Epithelial cell of prostate (primary cell): ENCODE measurements at regions not wholly inside any gene's neighbourhood (a gene's known extent, or its start where the extent isn't known, plus 50 kb on each side); places are given as distances from the start of the nearest gene placed in this dataset.
"Not testable (repeated sequence)": the region's sequence is repeated elsewhere in the genome, so short reads cannot be mapped to it uniquely, and the experiment has no call there.

Source experiments
- DNase-seq: peaks from one replicate; pipeline ENCODE4 v3.0.0-alpha.2; 2011; ENCODE audit warnings: low read depth, low spot score
- H3K27ac ChIP-seq: fragments of 450-650 bp; 2 replicates; pipeline ENCODE4 v1.5.1; 2017; ENCODE audit warnings: mild to moderate bottlenecking

- no peak overlapping the region for H3K27ac ChIP-seq
- no peak for DNase-seq
These were observed 856.6 kb downstream of the METTL15 start for GRCh38 chr11:28964811-28965210.

- H3K27ac ChIP-seq = peak overlapping the region; percentile 56
- peak; percentile 16 for DNase-seq
These were observed 855.0 kb downstream of the METTL15 start for GRCh38 chr11:28963187-28963586.

DNA sequence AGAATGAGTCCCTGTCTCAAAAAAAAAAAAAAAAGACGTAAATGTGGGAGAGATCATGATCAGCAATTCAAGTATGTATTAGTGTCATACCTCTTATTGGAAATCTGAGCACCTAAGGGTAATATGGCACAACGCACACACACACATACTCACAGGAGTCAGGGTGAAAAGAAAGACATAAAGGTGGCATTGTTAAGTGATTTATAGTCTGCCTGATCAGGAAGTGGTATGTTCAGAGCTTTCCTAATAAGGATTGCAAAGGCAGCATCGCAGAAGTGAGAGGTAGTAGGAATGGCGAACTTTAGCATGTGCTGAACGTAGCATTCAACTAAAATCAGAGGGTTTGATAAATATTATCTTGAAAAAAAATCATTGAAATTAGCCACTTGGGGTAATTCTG, 854.3 kb downstream of the METTL15 start:
- peak; percentile 84 for DNase-seq
- H3K27ac ChIP-seq = peak overlapping the region; percentile 56

GRCh38 chr11:28961726-28962125, 853.5 kb downstream of the METTL15 start:
- no peak for DNase-seq
- H3K27ac ChIP-seq = no peak overlapping the region

DNA sequence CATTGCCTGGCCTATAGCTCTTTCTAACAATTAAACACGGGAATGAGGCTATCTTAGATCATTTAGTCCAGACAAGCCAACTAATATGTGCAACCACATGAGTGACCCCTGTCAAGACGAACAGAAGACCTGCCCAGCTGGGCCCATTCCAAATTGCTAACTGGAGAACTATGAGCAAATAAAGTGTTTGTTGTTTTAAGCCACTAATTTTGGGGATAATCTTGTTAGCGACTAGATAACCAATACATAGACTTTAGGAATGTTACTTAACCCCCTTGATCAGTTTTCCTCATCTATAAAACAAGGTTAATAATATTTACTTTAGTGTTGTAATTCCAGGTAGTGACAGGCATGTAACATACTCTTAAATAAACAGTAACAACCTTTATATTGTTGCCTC, 848.3 kb downstream of the METTL15 start:
- H3K27ac ChIP-seq = no peak overlapping the region
- DNase-seq = no peak

DNA sequence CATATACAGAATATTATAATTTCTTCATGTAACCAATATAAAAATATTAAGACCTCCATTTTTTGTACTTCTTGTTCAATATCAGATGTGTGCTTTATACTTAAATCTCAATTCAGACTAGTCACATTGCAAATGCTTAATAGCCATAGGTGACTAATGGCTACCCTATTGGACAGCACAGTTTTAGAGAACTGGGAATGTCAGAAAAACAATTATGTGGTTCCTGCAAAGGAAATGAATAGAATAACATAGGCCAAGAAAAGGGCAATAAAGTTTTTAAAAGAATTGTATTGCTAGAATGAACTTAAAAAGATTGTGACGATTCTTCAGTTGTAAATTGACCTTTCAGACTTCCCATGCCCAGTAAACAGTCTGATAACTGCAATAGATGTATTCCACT, 843.0 kb downstream of the METTL15 start:
- DNase-seq = no peak
- H3K27ac ChIP-seq = no peak overlapping the region

- DNase-seq = no peak
- no peak overlapping the region for H3K27ac ChIP-seq
These were observed 831.2 kb downstream of the METTL15 start for GRCh38 chr11:28939381-28939780.

- no peak for DNase-seq
- H3K27ac ChIP-seq = no peak overlapping the region
These were observed 829.9 kb downstream of the METTL15 start for GRCh38 chr11:28938091-28938490.

DNA sequence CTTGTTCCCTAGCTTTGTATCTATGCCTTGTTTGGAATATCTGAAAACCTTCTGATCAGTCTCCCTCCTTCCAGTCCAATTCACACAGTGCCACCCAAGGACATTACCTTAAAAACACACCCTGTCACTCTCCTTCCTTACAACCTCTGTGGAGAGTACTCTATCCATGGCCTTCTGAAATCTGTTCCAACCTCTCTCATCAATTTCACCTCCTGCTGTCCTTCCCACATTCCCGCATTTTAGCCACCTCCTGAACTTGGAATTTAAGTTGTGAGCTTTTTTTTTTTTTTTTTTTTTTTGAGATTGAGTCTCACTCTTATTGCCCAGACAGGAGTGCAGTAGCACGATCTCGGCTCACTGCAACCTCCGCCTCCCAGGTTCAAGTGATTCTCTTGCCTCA, 824.8 kb downstream of the METTL15 start:
- H3K27ac ChIP-seq = no peak overlapping the region
- no peak for DNase-seq

GRCh38 chr11:28924004-28924403, 815.8 kb downstream of the METTL15 start:
- H3K27ac ChIP-seq = no peak overlapping the region
- DNase-seq = no peak

DNA sequence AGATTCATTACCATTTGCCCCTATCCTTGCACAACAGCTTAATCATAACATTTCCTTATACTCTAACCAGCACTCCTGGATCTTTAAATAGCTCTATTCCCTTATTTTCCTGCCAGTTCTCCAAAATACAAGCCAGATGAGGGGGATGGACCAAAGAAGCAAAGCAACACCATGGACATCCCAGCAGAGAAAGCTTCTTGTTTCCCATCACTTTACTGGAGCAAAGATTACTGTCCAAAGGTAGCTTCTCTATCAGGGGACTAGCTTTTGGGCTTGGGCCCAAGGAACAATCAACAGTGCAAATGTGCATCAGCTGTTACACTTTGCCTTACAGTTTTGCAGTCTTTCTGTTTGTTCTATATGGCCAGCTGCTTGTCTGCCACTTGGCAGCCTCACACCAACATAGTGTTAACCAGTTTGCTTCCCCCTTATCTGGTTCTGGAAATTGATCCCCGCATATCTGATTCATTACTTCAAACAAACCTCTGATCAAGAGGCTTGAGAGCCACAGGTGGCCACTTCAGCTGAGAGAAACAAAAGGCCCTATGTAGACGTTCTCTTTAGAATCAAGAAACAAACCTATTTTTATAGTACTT, 814.3 kb downstream of the METTL15 start:
- DNase-seq = no peak
- H3K27ac ChIP-seq = no peak overlapping the region

DNA sequence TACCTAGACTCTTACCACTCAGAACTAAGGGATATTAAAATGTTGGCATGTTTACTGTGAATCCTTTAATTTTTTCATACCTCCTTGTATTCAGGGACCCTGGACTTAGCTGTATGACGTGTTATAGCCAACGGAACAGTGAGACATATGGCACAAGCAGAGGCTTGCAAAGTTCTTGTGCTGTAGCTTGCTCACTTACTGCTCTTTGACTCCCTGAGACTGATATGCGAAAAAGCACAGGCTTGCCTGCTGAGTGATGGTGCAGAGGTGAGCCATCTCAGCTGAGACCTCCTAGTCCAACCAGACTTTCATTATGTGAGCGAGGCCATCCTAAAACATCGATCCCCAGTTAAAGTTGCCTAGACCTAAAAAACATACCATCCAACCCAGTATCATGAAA, 811.0 kb downstream of the METTL15 start:
- DNase-seq = peak; percentile 78
- H3K27ac ChIP-seq = peak overlapping the region; percentile 60

GRCh38 chr11:28913883-28914282, 805.7 kb downstream of the METTL15 start:
- no peak overlapping the region for H3K27ac ChIP-seq
- DNase-seq = no peak

GRCh38 chr11:28911829-28912228, 803.6 kb downstream of the METTL15 start:
- no peak overlapping the region for H3K27ac ChIP-seq
- DNase-seq = no peak

- no peak for DNase-seq
These were observed 802.7 kb downstream of the METTL15 start for GRCh38 chr11:28910926-28911325.

GRCh38 chr11:28903716-28904115, 795.5 kb downstream of the METTL15 start:
- no peak for DNase-seq
- H3K27ac ChIP-seq = no peak overlapping the region

More at GRCh38 chr11:28910926-28911325, 802.7 kb downstream of the METTL15 start:
- H3K27ac ChIP-seq = no peak overlapping the region

GRCh38 chr11:28900427-28900826, 792.2 kb downstream of the METTL15 start:
- H3K27ac ChIP-seq = no peak overlapping the region
- DNase-seq = no peak

DNA sequence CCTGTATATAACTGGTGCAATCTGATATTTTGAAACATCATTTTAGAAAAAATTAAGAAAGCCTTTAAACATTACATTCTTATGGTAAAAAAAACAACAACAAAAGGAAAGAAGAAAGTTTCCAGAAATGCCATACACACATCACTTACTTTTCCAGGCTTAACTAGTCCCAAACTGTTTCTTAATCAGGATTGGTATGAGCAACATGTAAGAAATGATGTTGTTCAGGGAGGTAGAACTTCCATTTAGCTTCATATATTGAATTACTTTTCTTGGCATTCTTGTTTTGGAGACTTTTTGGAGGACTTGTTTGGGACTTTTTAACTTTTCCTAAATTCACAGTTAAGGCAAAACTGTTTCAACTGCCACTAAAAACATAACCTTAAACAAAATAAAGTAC, 791.5 kb downstream of the METTL15 start:
- H3K27ac ChIP-seq = no peak overlapping the region

GRCh38 chr11:28890601-28891040, 782.4 kb downstream of the METTL15 start:
- not testable (repeated sequence) for DNase-seq, H3K27ac ChIP-seq

More for the DNA sequence above, 791.5 kb downstream of the METTL15 start:
- DNase-seq = no peak

GRCh38 chr11:28887681-28888080, 779.5 kb downstream of the METTL15 start:
- no peak for DNase-seq
- no peak overlapping the region for H3K27ac ChIP-seq

- H3K27ac ChIP-seq = no peak overlapping the region
- no peak for DNase-seq
These were observed 771.7 kb downstream of the METTL15 start for GRCh38 chr11:28879869-28880268.

DNA sequence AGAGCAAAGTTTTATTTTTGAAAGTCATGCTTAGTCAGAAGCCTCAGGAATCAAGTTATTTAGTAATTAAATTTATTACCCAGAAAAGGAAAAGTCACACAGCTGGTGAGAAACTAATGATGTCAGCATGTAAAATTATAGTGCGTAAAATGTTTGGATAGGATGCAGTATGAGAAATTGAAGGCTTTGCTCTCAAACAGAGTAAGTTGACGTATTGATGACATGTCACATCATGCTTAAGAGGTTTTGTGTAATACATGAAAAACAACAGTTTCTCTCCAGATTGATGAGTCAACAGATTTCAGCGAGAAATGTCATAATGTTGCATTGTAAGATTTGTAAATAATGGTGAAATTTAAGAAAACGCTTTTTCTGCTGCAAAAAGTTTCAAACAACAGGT, 769.8 kb downstream of the METTL15 start:
- DNase-seq = peak; percentile 34
- peak overlapping the region; percentile 75 for H3K27ac ChIP-seq
